AG08396 (cell line): ENCODE measurements at regions not wholly inside any gene's neighbourhood (a gene's known extent, or its start where the extent isn't known, plus 50 kb on each side); places are given as distances from the start of the nearest gene placed in this dataset.

ENCODE experiments used
- DNase-seq: peaks from one replicate; pipeline ENCODE4 v3.0.0; 2012; ENCODE audit warnings: low spot score, mixed read lengths

DNA sequence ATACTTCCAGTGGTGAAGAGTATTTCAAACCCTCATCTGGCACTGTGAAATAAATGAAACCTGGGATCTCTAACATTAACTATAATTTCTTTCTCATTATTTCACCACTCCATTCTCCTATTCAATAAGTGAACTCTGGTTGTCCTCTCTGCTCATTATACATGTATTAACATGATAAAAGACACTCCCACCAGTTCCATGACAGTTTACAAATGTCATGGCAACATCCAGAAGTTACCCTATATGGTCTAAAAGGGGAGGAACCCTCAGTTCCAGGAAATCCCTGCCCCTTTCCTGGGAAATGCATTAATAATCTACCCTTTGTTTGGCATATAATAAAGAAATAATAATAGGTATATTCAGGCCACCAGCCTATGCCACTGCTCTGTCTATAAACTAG is 62.7 kb upstream of the BRINP3 start:
- no peak for DNase-seq

DNA sequence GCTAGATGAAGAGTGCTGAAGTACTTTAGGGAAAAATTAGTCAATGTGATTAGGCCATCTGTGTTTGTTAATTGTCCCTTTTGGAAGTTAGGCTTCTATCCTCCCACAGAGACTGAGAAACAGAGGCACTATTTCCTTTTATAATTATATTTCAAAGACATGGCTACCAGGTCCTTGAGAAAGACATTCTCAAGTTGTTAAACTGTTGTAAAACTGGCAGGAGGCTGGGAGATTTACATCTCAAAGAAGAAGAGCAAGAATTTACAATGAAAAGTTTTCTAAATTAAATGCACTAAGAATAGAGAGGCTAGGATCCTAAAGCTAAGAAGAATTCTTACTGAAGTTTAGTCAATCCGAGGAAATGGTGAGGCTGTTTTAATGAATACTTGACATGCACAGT is 74.0 kb upstream of the BRINP3 start:
- DNase-seq, result no peak

DNA sequence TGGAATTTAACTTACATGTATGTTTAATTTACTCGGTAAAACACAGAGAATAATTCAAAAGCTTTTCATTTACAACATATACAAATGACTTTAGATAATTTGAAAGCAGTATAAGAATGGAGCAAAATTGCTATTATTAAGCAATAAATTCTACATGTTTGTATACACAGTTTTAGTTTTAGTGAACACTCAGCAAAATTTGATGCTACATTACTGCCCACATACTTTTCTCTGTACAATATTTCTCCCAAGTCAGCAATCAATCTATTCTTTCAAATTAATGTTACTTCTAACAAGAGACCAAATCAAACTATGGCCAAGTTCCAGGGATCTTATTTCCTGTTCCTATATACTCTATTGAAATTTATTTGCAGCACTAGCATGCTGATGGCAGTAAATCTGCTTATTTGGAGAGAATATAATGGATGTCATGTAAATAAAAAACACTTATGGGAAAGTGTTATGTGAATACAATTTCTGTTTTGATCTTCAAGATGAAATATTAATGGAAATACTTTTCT is 82.6 kb upstream of the BRINP3 start:
- no peak for DNase-seq

DNA sequence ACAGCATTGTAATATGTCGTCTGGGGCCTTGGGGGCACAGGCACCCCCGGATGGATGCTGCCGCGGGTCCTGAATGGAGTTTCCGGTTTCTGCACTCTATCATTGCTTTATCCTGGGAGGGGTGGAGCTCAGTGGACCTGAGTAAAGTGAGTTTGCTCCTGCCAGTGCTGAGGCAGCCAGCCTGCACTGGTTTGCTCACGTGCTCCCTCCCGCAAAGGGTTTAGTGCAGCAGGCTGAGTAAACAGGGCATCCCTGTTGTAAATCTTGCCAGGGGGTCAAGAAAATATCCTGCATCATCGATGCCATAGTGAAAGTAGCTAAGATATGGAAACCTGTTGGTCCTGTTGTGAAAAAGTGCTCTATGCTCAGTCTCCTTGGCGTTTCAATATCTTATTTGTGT is 85.6 kb upstream of the BRINP3 start:
- DNase-seq, result no peak

DNA sequence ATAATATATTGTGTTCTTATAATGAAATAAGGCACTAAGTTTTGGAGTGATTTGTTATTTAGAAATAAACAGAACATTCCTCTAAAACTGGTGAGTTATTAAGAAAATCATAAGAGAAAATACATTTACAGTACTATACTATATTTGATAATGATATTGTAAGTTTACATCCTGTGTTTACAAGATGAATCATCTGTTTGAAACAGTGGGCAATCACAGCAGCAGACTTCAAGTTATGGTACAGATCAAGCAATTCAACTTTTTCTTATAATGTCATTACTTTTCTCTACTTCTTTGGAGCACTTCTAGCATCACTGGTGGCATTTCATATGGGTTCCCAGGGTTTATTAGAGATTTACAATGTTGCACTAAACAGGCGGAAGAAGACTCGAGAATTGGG is 86.5 kb upstream of the BRINP3 start:
- no peak for DNase-seq

DNA sequence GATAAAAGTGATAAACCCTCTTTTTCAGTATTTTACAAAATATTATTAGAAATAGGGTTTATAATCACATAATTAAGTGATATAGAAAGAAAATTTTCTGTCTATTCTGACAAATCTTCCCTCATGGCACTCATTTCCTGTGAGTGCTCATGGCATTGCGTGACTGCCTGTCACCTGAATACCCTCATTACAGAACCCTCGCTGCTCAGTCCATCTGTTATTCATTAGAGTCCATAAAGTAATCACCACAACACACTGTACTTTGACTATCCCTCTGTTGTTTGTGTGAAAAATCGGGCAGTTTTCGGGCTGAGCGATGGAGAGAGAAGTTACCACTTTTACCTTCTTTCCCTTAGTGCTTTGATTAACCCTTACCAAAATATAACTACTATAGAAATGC is 100.4 kb upstream of the BRINP3 start:
- DNase-seq, result no peak

DNA sequence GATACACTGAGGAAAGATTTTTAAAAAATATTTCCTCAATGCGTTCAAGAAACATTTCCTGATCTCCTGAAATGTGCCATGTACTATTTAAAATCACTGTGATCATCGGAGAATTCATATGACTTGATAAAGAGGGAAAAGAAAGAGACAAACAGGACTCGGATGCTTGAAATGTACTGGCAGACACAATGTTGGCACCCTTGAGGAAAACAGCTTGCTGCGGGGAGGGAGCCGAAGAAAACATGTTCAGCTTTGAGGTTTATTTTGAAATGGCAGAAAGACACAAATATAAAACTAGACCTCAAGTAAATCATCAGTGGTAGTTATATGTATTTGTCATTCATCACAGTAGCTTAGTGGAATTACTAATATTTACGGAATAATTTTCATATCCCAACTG is 100.9 kb upstream of the BRINP3 start:
- DNase-seq, result no peak

DNA sequence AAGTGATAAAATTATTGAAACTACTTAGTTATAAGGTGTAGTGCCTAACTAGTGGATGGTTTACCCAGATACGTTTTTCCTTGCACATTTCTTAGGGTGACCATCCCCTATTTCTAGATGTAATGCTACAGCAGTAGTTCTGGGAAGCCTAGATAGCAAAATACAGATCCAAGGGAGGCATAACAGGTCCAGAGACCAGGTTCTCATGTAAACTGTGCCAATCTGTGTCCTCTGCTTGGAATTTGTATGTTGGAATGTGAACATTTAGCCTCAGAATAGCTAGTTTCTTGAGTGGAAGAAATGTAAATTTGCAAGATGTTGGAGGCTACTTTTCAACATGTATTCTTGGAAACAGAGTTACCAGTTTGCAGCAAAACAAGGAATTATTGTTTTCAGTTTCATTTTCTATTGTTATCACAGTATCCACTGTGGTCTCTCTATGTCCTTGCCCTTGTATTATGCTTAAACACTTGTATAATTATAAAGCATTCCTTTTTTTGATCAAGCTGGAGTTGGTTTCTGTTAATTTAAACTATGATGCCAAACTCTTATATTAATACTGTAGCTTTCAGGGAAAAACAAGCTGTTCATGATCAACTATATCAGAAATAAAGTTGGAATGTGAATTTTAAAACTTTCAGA is 102.0 kb upstream of the BRINP3 start:
- no peak for DNase-seq

DNA sequence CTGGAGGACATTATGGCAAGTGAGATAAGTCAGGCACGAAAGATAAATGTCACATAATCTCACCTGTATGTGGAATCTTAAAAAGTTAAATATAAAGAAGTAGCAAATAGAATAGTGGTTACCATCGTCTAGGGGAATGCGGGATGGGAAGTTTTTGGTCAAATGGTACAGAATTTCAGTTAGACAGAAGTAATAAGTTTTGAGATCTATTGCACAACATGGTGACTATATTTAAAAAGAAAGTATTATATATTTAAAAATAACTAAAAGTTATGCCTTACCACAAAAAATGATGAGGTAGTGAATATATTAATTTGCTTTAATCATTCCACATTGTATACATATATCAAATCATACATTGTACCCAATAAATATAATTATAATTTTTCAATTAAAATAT is 106.2 kb upstream of the BRINP3 start:
- no peak for DNase-seq

DNA sequence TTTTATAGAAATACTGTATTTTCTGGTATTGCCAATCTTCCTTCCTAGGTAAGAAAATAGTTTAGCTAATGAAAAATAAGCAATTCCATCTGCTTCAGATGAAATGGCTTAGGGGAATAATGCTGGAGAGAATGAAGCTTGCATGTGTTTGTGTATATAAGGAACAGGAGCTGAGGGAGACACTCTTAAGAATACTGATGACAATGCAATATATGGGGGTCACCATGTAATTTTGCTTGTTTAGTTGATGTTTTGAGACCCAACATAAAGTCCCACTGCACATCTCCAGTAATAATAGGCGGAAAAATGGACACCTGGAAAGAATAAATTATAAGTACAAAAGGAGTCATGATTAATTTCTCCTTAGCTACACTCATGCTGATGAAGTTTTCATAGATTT is 110.8 kb upstream of the BRINP3 start:
- DNase-seq, result no peak

DNA sequence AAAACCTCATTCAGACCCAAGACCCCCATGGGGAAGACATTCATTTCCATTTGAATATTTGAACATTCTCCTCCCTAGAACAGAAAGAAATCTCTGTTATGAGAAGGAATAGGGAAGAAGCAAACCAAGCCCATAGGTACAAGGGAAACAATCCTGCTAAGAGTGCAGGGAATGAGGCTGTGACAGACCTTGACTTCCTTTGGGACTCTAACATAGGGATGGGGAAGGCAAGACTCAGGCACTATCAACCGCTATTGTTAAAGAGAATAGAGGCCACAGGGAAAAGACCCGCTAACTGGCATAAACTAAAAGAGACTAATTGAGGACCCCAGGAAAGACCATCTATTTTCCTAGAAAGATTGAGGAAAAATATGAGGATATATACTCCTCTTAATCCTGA is 117.8 kb upstream of the BRINP3 start:
- DNase-seq, result no peak

DNA sequence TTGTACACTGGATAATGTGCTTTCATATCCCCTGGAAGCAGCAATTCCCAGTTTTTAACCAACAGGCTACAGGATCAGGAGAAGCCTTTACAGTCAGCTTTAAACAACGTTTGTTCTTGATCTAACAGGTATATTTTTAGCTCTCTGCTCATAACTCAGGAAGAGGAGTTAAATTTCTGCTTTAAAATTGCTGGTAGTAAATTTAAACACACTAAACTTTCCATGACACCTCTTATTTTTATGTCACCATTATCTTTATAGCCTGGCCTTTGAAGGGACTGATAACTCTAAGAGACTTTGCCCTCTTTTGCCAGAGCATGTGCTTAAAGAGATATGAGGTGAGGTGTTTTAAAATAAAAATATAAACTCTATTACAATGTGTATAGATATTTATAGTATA is 119.6 kb upstream of the BRINP3 start:
- DNase-seq, result no peak

DNA sequence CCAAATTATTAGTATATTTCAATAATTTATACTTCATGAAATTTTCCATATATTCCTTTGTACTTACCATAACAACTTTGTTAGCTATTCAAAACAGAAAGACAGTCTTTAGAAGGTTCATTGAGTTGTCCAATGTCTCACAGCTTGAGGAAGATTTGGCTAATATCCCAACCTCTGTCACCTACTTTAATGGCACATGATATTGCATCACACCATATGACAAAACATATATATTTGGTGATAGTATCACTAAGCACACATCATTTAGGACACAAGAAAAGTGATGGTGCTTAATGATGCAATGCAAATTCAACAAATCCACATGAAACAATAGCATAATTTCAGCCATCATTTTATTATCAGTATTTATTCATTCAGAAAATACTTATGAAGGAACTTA is 122.0 kb upstream of the BRINP3 start:
- no peak for DNase-seq

DNA sequence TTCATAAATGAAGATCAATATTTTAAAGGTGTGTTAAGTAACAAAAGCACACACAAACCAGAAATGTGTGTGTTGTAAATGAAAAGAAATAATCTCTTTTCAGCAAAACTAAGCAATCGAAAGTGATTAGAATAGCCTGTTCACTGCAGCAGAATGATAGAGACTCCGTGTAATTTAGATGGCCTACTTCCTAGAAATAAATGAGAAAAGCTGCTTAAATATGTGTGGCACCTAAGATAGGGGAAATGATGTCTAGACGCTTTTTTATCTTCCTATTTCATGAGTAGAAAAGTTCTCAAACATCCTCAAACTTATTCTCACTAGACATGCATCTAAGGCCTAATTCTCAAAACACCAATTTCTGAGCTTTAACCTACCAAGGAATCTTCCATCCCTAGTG is 124.7 kb upstream of the BRINP3 start:
- DNase-seq, result no peak

DNA sequence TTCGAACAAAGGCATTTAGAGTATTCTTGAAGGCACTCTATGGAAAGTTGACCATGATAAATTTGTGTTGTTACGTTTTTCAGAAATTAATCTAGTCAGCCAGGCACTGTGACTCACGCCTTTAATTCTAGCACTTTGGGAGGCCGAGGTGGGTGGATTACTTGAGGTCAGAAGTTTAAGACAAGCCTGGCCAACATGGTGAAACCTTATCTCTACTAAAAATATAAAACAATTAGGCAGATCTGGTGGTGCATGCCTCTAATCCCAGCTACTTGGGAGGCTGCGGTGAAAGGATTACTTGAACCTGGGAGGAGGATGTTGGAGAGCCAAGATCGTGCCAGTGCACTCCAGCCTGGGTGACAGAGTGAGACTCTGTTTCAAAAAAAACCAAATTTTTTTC is 130.6 kb upstream of the BRINP3 start:
- no peak for DNase-seq

DNA sequence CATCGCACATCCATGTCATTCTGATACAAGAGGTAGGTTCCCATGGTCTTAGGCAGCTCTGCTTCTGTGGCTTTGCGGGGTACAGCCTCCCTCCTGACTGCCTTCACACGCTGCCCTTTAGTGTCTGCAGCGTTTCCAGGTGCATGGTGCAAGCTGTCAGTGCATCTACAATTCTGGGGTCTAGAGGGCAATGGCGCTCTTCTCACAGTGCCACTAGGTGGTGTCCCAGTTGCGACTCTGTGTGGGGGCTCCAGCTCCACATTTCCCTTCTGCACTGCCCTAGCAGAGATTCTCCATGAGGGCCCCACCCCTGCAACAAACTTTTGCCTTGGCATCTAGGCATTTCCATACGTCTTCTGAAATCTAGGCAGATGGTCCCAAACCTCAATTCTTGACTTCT is 138.2 kb upstream of the BRINP3 start:
- DNase-seq, result no peak

DNA sequence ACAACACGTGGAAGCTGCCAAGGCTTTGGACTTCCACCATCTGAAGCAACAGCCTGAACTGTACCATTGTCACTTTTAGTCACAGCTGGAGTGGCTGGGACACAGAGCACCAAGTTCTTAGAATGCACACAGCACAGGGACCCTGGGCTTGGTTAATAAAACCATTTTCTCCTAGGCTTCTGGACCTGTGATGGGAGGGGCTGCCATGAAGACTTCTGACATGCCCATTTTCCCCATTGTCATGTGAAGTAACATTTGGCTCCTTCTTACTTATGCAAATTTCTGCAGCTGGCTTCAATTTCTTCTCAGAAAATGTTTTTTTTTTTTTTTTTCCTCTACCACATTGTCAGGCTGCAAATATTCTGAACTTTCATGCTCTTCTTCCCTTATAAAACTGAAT is 138.6 kb upstream of the BRINP3 start:
- DNase-seq, result no peak

DNA sequence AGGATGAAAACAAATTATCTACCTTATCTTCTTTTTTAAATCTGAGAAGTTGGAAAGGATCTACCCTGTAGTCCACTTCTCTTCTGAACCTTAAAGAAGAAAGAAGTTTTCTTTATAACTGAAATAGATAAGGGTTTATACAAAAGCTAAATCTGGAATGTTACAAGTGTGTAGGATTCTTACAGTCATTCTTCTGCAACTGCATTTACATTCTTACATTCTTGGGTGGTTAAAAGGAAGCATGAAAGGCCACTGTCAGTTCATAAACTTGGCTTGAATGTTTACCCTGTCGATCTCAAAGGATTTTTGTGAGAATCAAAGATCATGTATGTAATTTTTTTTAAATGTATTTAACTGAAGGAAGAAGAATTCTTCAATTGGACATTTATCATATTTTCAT is 142.1 kb upstream of the BRINP3 start:
- DNase-seq, result no peak

DNA sequence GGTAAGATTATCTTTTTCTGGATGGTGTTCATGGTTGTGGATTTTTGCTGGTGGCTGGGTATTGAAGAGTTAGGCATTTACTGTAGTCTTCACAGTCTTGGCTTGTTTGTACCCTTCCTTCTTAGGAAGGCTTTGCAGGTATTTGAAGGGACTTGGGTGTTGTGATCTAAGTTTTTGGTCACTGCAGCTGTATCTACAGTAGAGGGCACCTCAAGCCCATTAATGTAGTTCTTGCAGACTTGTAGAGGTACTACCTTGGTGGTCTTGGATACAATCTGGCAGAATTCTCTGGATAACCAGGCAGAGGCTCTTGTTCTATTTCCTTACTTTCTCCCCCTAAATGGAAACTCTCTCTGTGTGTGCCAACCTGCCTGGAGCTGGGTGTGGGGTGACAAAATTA is 155.8 kb upstream of the BRINP3 start:
- DNase-seq, result no peak

DNA sequence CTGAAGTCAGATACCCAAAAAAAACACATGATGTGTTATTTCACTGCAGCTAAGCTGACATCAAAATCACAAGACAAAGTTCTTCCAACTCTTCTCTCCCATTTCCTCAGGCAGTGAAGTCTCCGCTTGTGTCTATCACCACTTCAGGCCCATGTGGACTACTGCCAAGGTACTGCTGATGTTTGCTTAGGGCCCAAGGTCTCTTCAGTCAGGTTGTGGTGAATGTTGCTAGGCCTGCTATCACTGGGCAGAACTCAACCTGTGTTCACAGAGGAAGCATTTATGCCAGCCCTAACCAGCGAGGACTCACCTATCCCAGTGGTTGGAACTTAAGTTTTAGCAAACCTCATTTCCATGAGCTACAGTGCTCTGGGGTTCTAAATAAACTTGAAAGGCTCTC is 156.5 kb upstream of the BRINP3 start:
- no peak for DNase-seq

DNA sequence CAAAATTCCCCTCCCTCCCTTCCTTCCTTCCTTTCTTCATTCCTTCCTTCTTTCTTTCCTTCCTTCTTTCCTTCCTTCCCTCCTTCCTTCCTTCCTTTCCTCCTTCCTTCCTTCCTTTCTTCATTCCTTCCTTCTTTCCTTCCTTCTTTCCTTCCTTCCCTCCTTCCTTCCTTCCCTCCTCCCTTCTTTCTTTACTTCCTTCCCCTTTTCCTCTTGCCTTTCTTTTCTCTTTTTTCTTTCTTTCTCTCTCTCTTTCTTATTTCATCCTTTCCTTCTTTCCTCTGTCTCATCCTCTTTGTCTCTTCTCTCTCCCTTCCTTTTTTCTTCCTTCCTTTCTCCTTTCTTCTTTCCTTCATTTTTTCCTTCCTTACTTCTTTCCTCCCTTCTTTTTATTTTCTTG is 171.9 kb upstream of the BRINP3 start:
- DNase-seq, result no peak

DNA sequence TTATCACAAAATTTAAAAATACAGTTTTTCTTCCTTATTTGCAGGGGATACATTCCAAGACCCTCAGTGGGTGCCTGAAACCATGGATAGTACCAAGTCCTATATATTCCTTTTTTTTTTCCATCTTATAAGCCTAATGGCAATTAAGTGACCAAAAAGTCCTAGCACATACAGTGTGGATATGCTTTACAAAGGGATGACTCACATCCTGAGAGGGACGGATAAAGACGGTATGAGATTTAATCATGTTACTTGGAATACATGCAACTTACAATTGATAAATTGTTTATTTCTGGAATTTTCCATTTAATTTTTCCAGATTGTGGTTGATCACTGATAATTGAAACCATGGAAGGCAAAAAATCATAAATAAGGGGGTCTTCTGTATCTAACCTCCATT is 181.2 kb upstream of the BRINP3 start:
- no peak for DNase-seq

DNA sequence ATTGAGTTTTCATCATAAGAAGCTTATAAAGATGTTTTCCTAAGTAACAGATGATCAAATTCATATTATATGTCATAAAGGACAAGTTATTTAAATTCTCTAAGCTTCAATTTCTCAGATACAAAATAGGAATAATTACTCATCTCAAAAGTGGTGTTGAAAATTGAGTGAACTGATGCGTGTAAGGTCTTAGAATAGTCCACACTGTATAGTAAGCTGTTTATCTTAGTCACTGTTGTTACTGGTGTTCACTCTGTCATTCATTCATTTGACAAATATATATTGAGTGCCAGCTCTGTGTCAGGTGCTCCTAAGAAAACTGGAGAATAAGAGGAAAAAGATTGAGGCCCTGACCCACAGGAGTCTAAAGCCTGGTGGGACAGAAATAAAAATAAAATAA is 186.3 kb upstream of the BRINP3 start:
- DNase-seq, result no peak

DNA sequence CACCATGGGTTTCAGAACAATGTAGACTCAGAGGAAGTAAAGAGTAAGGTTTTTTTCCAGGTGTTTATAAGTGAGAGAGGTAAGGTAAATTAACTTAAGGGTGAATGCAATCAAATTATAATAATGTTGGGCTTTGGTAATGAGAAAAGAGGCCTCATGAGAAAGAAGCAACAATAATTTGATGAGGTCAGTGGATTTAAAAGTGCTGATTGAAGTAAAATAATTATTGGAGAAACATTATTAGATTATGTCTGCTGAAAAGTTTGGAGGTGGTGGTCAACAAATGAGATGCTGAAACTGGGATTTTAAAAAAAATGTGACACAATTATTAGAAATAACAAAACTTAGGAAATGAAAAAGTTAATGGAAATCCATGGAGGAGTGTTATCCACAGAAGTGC is 187.4 kb upstream of the BRINP3 start:
- DNase-seq, result no peak

DNA sequence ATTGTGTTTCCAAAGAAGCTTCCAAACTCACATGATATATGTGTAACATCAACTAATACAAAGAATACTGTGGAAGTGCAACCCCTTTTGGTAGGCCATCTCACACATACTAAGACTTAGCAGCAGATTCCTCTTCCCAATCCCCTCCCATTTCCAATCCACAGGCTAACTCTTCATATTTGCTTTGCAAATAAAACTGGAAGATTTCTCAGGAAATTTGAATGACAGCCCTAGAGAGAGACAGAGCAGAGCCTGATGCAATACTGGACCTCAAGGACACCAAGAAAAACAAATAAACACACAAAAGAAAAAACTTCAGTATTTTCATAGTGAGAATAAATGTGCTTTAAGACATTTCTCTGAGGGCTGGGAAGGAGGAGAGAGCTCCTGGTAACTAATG is 190.2 kb upstream of the BRINP3 start:
- no peak for DNase-seq
